Omental fat pad (tissue), 3 donors: ENCODE measurements at regions not wholly inside any gene's neighbourhood (a gene's known extent, or its start where the extent isn't known, plus 50 kb on each side); places are given as distances from the start of the nearest gene placed in this dataset.

Source experiments
- ATAC-seq: fragments of 150-250 bp; one replicate; pipeline ENCODE4 v1.9.1; 2016; ENCODE audit warnings: mild to moderate bottlenecking, moderate library complexity; ENCODE audit not compliant: low FRiP score
- DNase-seq: peaks from one replicate; pipeline ENCODE4 v3.0.0-alpha.2; 2019; ENCODE audit warnings: low spot score
- CTCF ChIP-seq, 3 donors: fragments of 450-650 bp; IDR thresholded peaks; one replicate each; pipeline ENCODE4 v1.5.1; 2016 to 2017; ENCODE audit warnings: antibody characterized with exemption in 3 of 3, mild to moderate bottlenecking in 3 of 3, moderate library complexity in 2 of 3

- no peak for ATAC-seq
- TF ChIP-seq CTCF (IDR thresholded peaks at IDR 0.05) = no peak
- DNase-seq = no peak
Measured at GRCh38 chr1:106207185-106207584, 849.3 kb upstream of the PRMT6 start.

- no peak for TF ChIP-seq CTCF (IDR thresholded peaks at IDR 0.05)
- no peak for DNase-seq
- ATAC-seq = no peak
Measured at GRCh38 chr1:106217765-106218164, 838.7 kb upstream of the PRMT6 start.

GRCh38 chr1:106222403-106222802 lies 834.1 kb upstream of the PRMT6 start:
- no peak for TF ChIP-seq CTCF (IDR thresholded peaks at IDR 0.05)
- DNase-seq (no peak), ATAC-seq (no peak)

GRCh38 chr1:106223213-106223612 lies 833.3 kb upstream of the PRMT6 start:
- DNase-seq = no peak
- no peak for ATAC-seq
- no peak for TF ChIP-seq CTCF (IDR thresholded peaks at IDR 0.05)

GRCh38 chr1:106224426-106224825 lies 832.0 kb upstream of the PRMT6 start:
- no peak for DNase-seq
- TF ChIP-seq CTCF (IDR thresholded peaks at IDR 0.05) = no peak

GRCh38 chr1:106225403-106225802 lies 831.1 kb upstream of the PRMT6 start:
- ATAC-seq (no peak), DNase-seq (no peak)
- TF ChIP-seq CTCF (IDR thresholded peaks at IDR 0.05) = no peak

More at GRCh38 chr1:106224426-106224825, 832.0 kb upstream of the PRMT6 start:
- no peak for ATAC-seq

- no peak for ATAC-seq
- TF ChIP-seq CTCF (IDR thresholded peaks at IDR 0.05) = no peak
Measured at GRCh38 chr1:106226550-106226949, 829.9 kb upstream of the PRMT6 start.

More at GRCh38 chr1:106226550-106226949, 829.9 kb upstream of the PRMT6 start:
- DNase-seq = no peak
